ENCODE measurements at regions not wholly inside any gene's neighbourhood (a gene's known extent, or its start where the extent isn't known, plus 50 kb on each side); places are given as distances from the start of the nearest gene placed in this dataset.

DNA sequence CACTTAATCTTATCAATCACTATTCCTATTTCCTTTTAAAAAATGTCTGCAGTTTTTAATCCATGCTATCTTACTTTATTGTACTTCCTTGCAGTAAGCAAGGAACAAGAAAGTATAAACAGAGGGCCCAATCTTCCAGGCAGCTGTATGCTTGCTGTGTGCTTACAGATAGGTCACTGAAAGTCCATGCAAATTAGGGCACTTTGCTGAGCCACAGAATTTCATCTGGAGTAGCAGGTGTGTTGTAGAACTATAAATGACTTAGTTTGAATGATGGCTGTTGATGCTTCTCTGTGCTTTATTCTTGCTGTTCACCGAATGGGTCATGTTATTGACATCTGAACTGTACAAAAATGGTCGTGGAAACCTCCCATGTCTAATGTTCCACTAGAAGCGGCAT, 154.6 kb downstream of the ATOH1 start:
- no peak for DNase-seq (ENCODE audit: low spot score)
- in situ Hi-C loops (cut with HindIII; ENCODE audit: extremely low pct_ligation_motif_present, low pct_unique_long_range_greater_than_20kb), result no loop called here

More for the DNA sequence above, 154.6 kb downstream of the ATOH1 start:
- no peak overlapping the region for H3K27ac ChIP-seq (ENCODE audit: extremely low read length, insufficient read depth, low read length)
- H3K36me3 ChIP-seq (replicated peaks in 1 of 2; ENCODE audit: control insufficient read depth in 1 of 2, insufficient read depth in 2 of 2, low read length in 2 of 2), result no peaks in the 10 kb centered on the region
- H2AFZ ChIP-seq (ENCODE audit: low read length), result no peak overlapping the region
- BruUV-seq (replicated peaks), result no TSS peak
- no peaks in the 10 kb centered on the region for H3K79me2 ChIP-seq (ENCODE audit: insufficient read depth, low read length)
- H4K20me1 ChIP-seq (ENCODE audit: insufficient read depth, low read length), result no peaks in the 10 kb centered on the region
- no peak overlapping the region for H3K4me2 ChIP-seq (ENCODE audit: low read depth, low read length)
- no peaks in the 10 kb centered on the region for H3K9me3 ChIP-seq (ENCODE audit: low read length)
- TF ChIP-seq, protein P1, sequence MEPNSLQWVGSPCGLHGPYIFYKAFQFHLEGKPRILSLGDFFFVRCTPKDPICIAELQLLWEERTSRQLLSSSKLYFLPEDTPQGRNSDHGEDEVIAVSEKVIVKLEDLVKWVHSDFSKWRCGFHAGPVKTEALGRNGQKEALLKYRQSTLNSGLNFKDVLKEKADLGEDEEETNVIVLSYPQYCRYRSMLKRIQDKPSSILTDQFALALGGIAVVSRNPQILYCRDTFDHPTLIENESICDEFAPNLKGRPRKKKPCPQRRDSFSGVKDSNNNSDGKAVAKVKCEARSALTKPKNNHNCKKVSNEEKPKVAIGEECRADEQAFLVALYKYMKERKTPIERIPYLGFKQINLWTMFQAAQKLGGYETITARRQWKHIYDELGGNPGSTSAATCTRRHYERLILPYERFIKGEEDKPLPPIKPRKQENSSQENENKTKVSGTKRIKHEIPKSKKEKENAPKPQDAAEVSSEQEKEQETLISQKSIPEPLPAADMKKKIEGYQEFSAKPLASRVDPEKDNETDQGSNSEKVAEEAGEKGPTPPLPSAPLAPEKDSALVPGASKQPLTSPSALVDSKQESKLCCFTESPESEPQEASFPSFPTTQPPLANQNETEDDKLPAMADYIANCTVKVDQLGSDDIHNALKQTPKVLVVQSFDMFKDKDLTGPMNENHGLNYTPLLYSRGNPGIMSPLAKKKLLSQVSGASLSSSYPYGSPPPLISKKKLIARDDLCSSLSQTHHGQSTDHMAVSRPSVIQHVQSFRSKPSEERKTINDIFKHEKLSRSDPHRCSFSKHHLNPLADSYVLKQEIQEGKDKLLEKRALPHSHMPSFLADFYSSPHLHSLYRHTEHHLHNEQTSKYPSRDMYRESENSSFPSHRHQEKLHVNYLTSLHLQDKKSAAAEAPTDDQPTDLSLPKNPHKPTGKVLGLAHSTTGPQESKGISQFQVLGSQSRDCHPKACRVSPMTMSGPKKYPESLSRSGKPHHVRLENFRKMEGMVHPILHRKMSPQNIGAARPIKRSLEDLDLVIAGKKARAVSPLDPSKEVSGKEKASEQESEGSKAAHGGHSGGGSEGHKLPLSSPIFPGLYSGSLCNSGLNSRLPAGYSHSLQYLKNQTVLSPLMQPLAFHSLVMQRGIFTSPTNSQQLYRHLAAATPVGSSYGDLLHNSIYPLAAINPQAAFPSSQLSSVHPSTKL (CRISPR knock-in tag; IDR thresholded peaks at IDR 0.05), result no peak
- TF ChIP-seq DPF2 (CRISPR knock-in tag; IDR thresholded peaks at IDR 0.05; ENCODE audit: borderline replicate concordance, low read depth), result no peak
- H3K4me3 ChIP-seq (replicated peaks in 1 of 3; ENCODE audit: insufficient read depth in 1 of 3, low read depth in 2 of 3, low read length in 3 of 3), result no peak overlapping the region
- FAIRE-seq (no peak), ATAC-seq (no peak)
- 0% methylated on average over 3 of the region's 3 CpGs for WGBS (ENCODE audit: low lambda C conversion rate)
- ChIA-PET CTCF (ENCODE audit: low intra/inter-chr PET ratio, low total read pairs) (no interaction called here), POLR2A (no interaction called here)
- no peak overlapping the region for H3K9ac ChIP-seq (ENCODE audit: insufficient read depth, low read depth, low read length)
- no peaks in the 10 kb centered on the region for H3K27me3 ChIP-seq (ENCODE audit: control insufficient read depth in 1 of 2, insufficient read depth in 2 of 2, low read length in 2 of 2)
- intact Hi-C loops (cut with micrococcal nuclease; ENCODE audit: unreplicated experiment), result no loop called here
- no peaks in the 10 kb centered on the region for H3K4me1 ChIP-seq (ENCODE audit: insufficient read depth, low read length)

Data from HepG2 (cell line).